ENCODE measurements at regions not wholly inside any gene's neighbourhood (a gene's known extent, or its start where the extent isn't known, plus 50 kb on each side); places are given as distances from the start of the nearest gene placed in this dataset.

- no peak for ATAC-seq (ENCODE audit: insufficient number of reproducible peaks, low FRiP score, low read depth)
- no peak for TF ChIP-seq CTCF (IDR thresholded peaks at IDR 0.05)
- no peak for DNase-seq (ENCODE audit: low spot score)
These were observed 247.6 kb downstream of the RPAP3 start for GRCh38 chr12:47458279-47458678.

GRCh38 chr12:47449797-47450196 lies 256.0 kb downstream of the RPAP3 start:
- no peak for TF ChIP-seq CTCF (IDR thresholded peaks at IDR 0.05)
- H3K4me1 ChIP-seq (ENCODE audit: control insufficient read depth in 1 of 2, low read depth in 2 of 2): no peaks in the 10 kb centered on the region
- no peak overlapping the region for H3K27ac ChIP-seq
- DNase-seq (ENCODE audit: low spot score): no peak
- H3K9me3 ChIP-seq: peaks cover 1% of the 10 kb centered on the region
- H3K4me3 ChIP-seq: no peak overlapping the region
- no peaks in the 10 kb centered on the region for H3K27me3 ChIP-seq (replicated peaks; ENCODE audit: insufficient read depth)
- ATAC-seq (ENCODE audit: insufficient number of reproducible peaks, low FRiP score, low read depth): no peak
- H3K36me3 ChIP-seq: no peaks in the 10 kb centered on the region

More at GRCh38 chr12:47458279-47458678, 247.6 kb downstream of the RPAP3 start:
- no peaks in the 10 kb centered on the region for H3K4me1 ChIP-seq (ENCODE audit: control insufficient read depth in 1 of 2, low read depth in 2 of 2)
- H3K27me3 ChIP-seq (replicated peaks; ENCODE audit: insufficient read depth): no peaks in the 10 kb centered on the region
- no peak overlapping the region for H3K27ac ChIP-seq
- peaks cover 3% of the 10 kb centered on the region for H3K9me3 ChIP-seq
- H3K4me3 ChIP-seq: no peak overlapping the region
- H3K36me3 ChIP-seq: no peaks in the 10 kb centered on the region

GRCh38 chr12:47442310-47442709 lies 263.5 kb downstream of the RPAP3 start:
- TF ChIP-seq CTCF (IDR thresholded peaks at IDR 0.05): no peak
- Histone ChIP-seq H3K4me1 (ENCODE audit: control insufficient read depth in 1 of 2, low read depth in 2 of 2) (no peaks in the 10 kb centered on the region), H3K36me3 (no peaks in the 10 kb centered on the region), H3K27me3 (replicated peaks; ENCODE audit: insufficient read depth) (no peaks in the 10 kb centered on the region), H3K4me3 (no peak overlapping the region), H3K9me3 (peaks cover 19% of the 10 kb centered on the region), H3K27ac (no peak overlapping the region)
- ATAC-seq (ENCODE audit: insufficient number of reproducible peaks, low FRiP score, low read depth) (no peak), DNase-seq (ENCODE audit: low spot score) (no peak)

GRCh38 chr12:47441490-47441889 lies 264.3 kb downstream of the RPAP3 start:
- ATAC-seq (ENCODE audit: insufficient number of reproducible peaks, low FRiP score, low read depth) (no peak), DNase-seq (ENCODE audit: low spot score) (no peak)
- H3K4me3 ChIP-seq: no peak overlapping the region
- peaks cover 19% of the 10 kb centered on the region for H3K9me3 ChIP-seq
- H3K4me1 ChIP-seq (ENCODE audit: control insufficient read depth in 1 of 2, low read depth in 2 of 2): no peaks in the 10 kb centered on the region
- no peaks in the 10 kb centered on the region for H3K36me3 ChIP-seq
- H3K27me3 ChIP-seq (replicated peaks; ENCODE audit: insufficient read depth): no peaks in the 10 kb centered on the region
- no peak overlapping the region for H3K27ac ChIP-seq
- TF ChIP-seq CTCF (IDR thresholded peaks at IDR 0.05): no peak

GRCh38 chr12:47438175-47438574 lies 267.7 kb downstream of the RPAP3 start:
- no peak overlapping the region for H3K27ac ChIP-seq
- no peaks in the 10 kb centered on the region for H3K36me3 ChIP-seq
- H3K4me1 ChIP-seq (ENCODE audit: control insufficient read depth in 1 of 2, low read depth in 2 of 2): no peaks in the 10 kb centered on the region
- peaks cover 14% of the 10 kb centered on the region for H3K9me3 ChIP-seq
- no peak for TF ChIP-seq CTCF (IDR thresholded peaks at IDR 0.05)
- ATAC-seq (ENCODE audit: insufficient number of reproducible peaks, low FRiP score, low read depth): no peak
- H3K4me3 ChIP-seq: no peak overlapping the region
- DNase-seq (ENCODE audit: low spot score): no peak
- no peaks in the 10 kb centered on the region for H3K27me3 ChIP-seq (replicated peaks; ENCODE audit: insufficient read depth)

Measured in thoracic aorta (tissue), 2 donors.